Activated CD4-positive, alpha-beta T cell treated with anti-CD3 and anti-CD28 coated beads, Interleukin-2, amount 50 U/mL, for 16 hours (primary cell): ENCODE measurements at regions not wholly inside any gene's neighbourhood (a gene's known extent, or its start where the extent isn't known, plus 50 kb on each side); places are given as distances from the start of the nearest gene placed in this dataset.
A peak's percentile ranks its signal among the peaks of the same experiment; 100 is the strongest.

ENCODE experiments used
- DNase-seq: peaks from one replicate; pipeline ENCODE4 v3.0.0-alpha.2; 2020

DNA sequence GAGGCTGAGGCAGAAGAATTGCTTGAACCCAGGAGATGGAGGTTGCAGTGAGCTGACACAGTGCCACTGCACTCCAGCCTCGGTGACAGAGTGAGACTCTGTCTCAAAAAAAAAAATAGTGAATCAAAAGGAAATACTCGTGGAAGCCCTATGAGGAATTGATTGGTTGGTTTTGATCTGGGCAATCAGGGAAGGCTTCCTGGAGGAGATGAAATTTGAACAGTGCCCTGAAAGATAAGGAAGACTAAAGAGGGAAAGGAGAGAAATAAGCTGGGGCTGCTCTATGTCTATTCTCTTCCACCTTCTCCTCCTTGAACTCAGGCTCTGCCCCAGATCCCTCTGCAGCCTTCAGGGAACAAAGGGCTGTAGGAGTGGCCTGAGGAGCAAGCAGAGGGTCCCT lies 54.1 kb downstream of the IRF2BPL start:
- no peak for DNase-seq

DNA sequence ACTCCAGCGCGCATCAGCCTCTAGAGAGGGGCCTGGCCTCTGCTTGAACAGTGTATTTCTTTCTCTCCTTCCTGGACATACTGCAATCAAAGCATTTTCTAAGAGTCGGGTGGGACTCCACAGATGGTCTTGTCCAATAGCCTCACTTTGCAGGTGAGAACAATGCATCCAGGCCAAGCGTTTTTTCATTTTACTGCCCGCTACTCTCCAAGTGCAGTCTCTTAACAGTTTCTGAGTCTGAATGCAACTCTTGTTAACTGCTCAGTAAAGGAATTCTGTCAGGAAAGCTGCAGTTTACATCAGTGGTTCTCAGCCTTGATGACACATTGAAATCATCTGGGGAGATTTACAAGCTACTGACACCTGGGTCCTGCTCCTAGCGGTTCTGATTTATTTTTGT lies 57.0 kb downstream of the IRF2BPL start:
- no peak for DNase-seq

DNA sequence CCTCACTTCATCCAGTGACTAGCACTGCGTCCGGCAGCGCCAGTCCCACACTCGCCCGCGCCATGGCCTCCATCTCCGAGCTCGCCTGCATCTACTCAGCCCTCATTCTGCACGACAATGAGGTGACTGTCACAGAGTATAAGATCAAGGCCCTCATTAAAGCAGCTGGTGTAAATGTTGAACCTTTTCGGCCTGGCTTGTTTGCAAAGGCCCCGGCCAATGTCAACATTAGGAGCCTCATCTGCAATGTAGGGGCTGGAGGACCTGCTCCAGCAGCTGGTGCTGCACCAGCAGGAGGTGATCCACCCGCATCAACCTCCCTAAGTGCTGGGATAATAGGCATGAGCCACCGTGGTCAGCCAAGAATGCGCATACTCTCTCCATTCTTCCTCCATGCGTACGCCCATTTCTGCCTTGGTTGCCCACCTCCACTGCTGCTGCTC lies 59.9 kb downstream of the IRF2BPL start:
- DNase-seq, result no peak

DNA sequence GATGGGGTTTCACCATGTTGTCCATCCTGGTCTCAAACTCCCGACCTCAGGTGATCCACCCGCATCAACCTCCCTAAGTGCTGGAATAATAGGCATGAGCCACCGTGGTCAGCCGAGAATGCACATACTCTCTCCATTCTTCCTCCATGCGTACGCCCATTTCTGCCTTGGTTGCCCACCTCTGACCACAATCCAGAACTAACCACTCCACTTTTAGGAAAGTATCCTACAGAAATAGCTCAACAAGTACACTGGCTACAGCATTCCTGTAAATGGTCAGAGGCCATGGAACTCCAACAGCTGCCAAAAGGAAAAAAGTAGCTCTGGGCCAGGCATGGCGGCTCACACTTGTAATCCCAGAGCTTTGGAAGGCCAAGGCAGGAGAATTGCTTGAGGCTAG lies 60.7 kb downstream of the IRF2BPL start:
- DNase-seq, result no peak

DNA sequence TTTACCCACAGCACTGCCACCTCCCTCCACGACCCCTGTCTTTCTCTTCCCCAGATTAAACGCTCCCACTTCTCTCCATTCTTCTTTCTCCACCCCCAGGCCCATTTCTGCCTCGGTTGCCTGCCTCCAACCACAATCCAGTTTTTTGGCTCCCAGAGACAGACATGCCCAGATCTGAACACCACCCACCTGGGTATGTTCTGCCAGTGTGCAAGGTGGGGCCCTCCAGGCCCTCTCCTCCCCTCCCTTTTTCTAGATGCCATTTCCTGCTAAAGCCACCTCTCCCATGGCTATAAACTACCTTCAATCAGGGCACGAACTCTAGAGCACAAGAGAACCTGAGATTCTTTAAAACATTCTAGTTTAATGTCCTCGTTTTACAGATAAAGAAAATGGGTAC lies 63.3 kb downstream of the IRF2BPL start:
- DNase-seq, result no peak

DNA sequence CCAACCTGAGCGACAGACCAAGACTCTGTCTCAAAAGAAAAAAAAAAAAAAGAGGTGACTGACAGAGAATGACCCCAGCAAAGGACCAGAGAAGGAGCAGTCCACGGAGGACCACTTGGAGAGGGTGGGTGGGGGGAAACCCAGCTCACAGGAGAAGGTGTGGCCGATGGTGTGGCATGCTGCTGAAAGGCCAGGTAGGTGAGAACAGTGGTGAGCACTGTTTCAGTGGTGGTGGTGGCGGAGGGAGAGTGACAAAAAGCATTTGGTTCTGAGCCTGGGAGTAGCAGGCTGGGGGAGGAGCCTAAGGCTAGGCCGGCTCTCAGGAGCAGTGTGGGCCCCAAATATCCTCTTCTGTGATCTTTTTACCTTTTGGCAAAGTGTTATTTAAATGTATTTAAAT lies 63.8 kb downstream of the IRF2BPL start:
- peak; percentile 26 for DNase-seq

DNA sequence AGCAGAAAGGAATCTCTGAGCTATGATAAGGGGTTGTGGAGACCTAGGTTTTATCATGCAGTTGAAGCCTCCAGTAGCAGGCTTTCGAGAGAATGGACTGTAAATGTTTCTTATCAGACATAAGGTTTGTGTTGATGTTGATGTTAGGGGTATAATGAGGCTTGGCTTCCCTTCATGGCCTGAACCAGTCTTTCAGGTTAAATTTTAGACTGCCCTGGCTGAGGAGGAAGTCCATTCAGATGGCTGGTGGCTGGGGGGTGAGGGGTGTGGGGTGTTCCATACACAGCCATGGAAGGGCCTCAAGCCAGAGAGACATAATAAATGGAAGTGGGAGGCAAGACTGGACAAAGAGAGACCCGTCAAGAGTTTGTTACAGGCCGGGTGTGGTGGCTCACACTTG lies 65.1 kb downstream of the IRF2BPL start:
- DNase-seq, result no peak

DNA sequence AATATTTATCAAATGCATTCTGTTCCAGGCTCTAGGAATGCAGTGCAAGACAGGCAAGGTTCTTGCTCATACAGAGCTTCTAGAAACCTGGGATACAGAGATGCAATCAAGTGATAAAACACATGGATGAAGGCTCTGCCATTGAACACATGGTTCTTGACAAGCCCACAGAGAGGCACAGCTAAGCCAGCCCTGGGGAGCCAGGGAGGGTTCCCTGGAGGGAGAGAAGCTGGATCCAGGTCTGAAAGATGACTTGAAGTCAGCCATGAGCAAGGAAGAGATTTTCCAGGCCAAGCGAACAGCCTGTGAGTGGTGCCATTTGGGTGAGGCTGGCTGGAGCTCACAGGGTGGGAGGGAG lies 66.2 kb downstream of the IRF2BPL start:
- no peak for DNase-seq

DNA sequence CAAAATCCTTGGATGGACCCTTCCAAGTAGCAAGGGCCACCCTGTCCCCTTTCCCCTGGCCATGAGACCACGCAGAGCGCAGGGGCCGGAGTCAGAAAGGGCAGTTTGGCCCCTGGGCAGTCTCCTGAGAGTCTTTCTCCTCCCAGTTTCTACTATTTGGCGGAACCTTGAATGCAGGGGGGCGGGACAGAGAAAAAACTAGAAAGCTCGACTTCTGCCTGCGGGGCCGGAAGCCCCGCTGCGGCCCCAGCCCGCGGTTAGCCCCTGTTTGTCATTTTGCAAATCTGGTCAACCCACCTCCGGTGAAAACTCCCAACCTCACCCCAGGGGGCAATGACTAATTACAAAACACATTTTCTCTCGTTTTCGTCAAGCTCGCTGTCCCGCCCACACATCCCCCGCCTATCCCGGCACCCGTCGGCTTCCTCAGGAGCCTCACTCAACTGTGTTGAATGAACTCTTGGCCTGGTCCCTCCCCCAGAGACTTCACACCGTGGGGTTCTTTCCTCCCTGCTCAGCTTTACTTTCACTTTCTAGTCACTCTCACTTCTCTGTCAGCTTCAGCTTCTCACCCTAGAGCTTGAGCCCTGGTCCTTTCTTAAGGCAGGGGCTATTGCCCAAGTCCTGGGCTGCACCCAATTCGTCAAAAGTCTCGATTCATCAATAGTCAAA lies 66.7 kb downstream of the IRF2BPL start:
- DNase-seq, result peak; percentile 100

DNA sequence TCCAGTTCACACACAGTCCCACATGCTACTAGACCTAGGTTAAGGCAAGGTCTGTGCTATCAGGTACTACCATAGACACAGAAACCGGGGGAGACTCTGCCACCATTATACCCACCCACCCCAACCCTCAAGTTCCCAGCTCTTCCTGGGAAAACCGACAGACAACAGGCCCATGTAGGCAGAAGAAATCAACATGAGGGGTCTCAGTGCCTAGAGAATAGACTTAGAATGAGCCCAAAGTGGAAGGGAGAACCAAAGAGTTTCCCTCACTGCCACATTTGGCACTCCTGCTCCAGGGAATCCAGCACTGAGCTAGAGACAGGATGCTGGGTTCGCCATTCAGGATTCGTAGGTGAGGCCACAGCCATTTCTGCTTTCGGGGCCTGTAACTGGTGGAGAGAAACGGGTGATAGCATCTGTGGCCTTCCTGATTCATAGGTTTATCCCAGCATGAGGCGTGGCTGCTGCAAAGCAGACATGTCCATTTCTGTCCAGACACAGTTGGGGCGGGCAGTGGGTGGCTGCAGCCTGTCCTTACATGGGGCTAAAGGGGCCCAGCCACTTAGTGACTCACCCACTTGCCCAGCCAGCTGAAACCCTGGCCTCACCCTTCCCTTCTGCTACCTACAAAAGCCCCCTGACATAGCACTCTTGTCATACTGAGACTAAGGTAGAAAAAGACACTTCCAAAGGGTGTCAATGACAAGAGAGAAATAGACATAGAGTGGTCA lies 69.4 kb downstream of the IRF2BPL start:
- DNase-seq, result peak; percentile 28

DNA sequence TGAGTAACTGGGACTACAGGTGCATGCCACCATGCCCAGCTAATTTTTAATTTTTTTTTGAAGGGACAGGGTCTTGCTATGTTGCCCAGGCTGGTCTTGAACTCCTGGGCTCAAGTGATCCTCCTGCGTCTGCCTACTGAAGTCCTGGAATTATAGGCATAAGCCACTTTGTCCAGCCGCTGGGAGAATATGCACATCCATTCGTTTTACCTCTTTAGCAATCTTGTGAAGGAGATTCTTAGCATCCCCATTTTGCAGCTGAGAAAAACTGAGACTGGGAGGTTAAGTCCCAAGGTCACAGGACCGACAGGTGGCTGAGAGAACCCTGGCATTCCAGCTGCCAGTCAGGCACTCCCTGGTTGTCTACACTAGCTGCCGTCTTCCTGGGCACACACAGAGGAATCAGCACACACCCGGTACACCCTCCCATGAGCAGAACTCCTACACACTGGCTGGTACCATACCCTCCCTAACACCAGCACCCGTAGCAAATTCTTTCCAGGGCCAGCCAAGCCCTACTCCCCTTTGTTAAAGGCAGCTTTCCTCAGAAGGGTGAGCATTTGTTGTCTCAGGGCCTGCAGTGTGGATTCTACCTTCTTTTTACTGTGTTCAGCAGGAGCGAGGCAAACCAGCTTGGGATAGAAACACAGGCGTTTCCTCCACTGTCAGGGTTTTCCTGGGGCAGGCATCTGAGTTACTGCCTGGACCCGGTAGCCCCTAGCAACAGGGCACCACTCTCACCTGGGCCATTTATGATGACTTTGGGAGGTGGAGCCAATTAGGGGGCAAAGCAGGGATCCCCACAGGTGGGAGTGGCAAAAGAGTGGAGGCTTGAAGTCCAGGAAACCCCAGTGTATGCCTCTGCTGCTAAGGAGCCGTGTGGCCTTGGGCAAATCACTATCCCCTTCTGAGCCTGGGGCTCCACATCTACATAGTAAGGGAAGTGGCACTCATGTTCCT lies 70.2 kb downstream of the IRF2BPL start:
- DNase-seq, result no peak

DNA sequence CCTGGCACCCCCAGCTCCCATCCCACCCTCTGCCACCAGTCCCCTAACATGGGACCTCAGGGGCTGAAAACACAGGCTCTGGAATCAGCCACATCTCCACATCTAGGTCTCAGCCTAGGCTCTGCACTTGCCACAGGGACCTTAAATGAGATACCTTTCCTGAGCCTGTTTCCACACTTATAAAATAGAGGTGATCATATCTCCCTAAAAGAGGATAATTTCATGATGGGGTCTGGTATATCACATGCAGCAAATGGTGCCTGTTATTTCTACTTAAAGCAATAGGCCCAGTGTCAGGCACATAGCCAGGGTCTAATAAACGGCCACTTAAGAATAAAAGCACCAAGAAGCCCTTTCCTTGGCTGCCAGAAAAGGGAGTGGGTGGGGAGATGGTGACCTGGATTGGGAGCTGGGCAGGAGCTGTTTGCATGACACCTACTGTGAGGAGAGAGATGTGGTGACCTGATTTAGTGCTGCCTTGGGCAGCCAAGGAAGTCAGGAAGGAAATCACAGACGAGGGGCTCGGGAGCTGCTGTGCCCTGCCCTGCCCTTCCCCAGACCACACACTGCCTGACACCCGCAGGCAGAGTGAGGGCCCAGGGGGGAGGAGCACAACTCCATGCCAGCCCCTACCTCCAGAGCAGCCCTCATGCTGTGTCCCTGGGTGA lies 71.2 kb downstream of the IRF2BPL start:
- DNase-seq, result no peak

DNA sequence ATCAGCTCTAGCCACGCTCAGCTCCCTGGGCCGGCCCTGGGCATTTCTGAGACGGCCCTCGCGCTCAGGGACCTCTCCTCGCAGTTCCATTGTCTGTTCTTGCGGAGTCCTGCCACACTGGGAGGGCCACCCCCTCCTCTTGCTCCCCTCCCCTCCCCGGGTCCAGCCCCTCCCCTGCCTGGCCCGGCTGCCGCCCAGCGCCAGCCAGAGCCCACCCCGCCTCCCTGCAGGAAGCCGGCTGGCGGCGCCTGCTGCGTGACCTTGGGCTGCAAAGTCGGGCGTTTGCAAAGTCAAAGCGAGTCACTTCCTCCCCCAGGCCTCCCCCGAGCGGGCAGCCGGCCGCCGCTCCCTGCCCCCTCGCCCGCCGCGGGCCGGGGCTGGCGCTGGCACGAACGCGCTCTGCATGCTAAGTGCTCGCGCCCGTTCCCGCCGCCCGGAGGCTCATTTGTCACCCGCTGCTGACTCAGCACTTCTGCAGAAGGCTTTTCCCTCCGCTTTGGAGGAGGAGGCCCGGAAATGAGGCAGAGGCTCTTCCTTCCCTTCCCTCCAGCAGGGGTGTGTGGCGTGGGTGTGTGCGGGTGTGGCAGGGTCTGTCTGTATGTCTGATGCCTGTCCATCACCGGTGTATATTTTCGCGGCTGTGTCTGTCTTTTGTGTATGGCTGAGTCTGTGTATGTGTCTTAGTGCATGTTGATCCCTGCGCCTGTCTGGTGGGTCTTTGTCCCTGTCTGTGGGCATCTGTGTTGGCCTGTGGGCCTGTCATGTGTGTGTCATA lies 72.0 kb downstream of the IRF2BPL start:
- peak; percentile 94 for DNase-seq

DNA sequence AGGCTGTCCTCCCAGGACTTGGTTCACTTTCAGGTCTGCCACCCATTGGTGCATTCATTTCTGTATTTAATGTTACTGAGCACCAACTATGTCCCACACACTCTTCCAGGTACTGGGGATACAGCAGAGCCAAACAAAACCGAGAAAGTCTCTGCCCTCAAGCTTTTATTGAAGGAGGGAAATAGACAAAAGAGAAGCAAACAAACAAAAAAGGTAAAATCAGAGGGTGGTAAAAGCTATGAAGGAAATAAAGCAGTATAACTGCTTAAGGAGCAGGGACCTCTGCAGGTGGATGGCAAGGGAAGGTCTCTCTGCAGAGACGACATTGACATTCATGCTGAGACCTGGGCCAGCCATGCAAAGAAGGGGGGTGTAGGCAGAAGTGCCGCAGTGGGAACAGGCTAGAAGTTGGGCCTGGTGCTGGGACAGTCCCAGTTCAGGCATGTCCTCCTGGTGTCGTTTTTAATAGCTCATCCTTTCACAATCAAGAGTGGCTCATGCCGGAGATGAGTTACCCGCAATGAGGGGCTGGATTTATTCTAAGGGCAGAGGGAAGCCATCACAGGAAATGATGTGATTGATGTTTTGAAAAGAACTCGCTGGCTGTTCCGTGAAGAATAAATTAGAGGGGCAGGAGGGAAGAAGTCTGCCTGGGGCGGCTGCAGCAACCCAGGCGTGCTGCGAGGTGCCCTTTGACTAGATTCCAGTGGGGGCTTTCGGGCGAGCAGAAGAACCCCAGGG lies 72.8 kb downstream of the IRF2BPL start:
- peak; percentile 77 for DNase-seq

DNA sequence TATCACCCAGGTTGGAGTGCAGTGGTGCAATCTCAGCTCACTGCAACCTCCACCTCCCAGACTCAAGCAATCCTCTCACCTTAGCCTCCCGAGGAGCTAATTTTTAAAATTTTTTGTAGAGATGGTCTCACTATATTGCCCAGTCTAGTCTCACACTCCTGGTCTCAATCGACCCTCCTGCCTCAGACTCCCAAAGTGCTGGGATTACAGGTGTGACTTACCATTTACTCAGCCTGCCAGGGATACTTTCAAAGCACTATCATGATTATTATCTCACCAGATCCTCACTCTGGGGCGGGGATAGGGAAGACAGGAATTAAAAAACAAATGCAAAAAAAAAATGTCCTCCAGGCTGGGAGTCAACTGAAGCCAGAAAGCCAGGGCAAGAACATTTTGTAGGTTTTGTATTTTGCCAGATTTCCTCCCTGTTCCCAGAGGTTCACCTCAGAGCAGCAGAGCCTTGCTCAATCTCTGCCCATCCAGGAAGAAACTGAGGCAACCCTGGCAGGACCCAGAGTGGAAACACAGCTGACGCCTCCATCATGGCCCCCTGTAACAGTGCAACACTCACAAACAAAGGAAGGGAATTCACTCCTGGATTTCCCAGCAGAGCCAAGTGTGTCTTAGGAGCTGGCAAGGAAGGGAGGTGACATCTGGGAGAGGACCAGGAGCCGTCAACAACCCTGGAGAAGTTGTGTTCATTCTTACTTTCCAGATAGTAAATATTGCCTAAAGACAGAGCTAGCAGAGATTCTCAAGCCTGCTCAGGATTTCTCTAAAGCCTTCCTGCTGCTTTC lies 73.9 kb downstream of the IRF2BPL start:
- DNase-seq, result no peak

DNA sequence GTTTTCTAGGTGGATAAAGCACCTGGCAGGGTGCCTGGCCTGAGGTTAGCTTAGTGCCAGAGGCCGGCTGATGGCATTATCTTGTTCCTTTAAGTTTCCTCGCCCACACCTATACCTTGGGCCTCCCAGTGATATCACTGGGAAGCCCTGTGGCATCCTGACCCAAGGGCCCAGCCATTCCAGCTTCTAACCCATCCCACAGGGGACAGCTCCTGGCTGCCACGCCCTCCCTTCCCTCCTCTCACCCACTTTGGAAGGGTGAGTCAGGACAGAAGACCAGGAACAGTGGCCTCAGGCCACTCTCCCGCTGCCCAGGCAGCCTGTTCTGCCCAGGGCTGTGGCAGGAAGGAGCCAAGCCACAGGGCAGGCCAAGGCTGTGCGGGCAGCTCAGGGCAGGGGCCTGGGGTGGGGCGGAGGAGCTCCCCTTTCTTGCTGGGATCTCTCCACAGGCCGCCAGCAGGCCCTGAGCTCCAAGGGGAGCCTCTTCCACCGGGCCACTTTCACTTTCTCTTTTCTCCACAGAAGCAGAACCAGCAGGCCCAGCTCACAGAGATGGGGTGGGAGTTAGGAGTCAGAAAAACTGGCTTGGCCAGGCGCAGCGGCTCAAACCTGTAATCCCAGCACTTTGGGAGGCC lies 75.1 kb downstream of the IRF2BPL start:
- peak; percentile 58 for DNase-seq

DNA sequence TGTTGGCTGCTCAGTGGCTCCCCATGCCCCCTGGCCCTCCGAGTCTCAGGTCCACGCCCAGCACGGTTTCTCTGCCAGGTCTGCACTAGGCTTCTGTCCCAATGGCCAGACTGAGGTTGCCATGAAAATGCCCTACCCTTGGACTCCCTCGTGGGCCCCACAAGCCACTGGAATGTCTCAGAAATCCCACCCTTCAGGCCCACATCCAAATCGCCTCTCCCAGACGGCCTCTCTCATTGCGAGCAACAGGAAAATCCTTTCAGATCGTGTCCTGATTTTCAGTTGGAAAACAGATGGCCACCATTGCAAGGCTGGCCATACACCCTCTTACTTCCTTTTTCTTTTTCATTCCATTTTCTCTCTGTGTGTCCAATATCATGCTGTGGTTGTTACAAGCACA lies 77.3 kb downstream of the IRF2BPL start:
- no peak for DNase-seq

DNA sequence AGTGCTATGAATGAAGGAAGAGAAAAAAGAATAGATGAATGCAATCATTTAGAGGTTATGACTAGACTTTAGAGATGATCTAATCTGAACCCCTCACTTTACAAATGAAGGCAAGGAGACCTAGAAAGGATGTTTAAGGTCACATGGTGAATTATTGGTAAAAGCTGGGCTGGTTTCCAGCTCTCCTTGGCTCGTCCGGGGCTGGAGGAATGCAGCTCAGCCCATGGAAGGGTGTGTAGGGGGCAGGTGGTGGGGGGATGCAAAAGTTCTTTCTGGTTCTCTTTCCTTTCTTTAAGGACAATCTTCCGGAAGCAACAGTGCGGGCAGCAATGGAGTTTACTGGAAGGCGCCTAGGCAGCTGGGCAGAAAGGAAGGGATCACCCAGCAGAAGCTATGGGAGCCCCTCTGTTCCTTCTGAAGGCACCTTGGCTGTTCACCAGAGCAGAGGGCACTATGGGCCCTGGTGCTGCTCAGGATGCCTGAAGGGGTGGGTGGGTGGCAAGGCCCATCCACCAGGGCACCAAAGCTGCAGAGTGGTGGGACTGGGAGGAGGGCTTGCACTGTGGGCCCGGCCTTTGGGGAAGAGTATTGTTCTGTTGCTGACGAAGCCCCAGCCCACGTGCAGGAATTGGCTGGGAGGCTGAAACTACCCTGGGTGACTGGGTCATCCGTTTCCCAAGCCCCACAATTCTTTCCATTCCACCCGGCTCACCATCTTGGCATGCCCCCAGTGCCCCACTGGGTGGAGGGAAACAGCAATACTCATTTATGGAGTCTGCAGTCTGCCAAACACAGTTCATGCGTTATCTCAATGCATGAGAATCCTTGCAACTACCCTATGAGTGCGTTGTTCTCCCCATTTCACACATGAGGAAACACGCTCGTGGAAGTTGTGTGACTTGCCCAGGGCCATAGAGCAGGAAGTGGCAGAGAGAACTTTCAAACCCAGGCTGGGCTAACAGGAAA lies 78.2 kb downstream of the IRF2BPL start:
- DNase-seq, result no peak

DNA sequence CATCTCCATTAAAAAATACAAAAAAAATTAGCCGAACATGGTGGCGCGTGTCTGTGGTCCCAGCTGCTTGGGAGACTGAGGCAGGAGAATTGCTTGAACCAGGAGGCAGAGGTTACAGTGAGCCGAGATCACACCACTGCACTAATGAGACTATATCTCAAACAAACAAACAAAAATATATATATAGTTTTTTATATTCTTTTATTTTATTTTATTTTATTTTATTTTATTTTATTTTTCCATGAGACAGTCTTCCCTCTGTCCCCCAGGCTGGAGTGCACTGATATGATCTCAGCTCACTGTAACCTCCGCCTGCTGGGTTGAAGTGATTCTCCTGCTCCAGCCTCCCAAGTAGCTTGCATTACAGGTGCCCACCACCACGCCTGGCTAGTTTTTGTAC lies 79.5 kb downstream of the IRF2BPL start:
- DNase-seq, result no peak
